ENCODE measurements at regions not wholly inside any gene's neighbourhood (a gene's known extent, or its start where the extent isn't known, plus 50 kb on each side); places are given as distances from the start of the nearest gene placed in this dataset.

- no peak for DNase-seq (ENCODE audit: extremely low read depth in 1 of 11, low read depth in 9 of 11, low spot score in 4 of 11)
Measured at GRCh38 chr6:149174962-149175361, 142.6 kb upstream of the TAB2 start.

GRCh38 chr6:149176971-149177667, 140.4 kb upstream of the TAB2 start:
- DNase-seq (ENCODE audit: extremely low read depth in 1 of 11, low read depth in 9 of 11, low spot score in 4 of 11), result no peak

DNA sequence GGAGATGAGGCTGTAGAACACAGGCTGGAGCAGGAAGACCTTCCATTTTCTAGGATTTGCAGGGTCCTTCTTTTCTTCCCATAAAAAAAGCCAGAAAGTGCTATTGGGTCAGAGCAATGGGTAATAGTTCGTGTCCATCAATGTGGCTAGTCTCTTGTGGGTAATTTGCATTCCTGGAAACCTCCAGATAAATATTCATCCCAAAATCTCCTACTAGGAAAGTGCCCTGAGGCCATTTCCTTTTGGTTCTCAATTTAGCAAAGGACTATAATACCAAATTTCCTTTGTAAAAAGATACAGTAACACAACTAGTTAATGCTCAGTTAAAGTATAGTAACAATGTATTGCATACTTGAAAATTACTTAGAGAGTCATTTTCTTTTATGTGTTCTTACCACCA, 138.1 kb upstream of the TAB2 start:
- no peak for DNase-seq (ENCODE audit: extremely low read depth in 1 of 11, low read depth in 9 of 11, low spot score in 4 of 11)

GRCh38 chr6:149181304-149181703, 136.2 kb upstream of the TAB2 start:
- no peak for DNase-seq (ENCODE audit: extremely low read depth in 1 of 11, low read depth in 9 of 11, low spot score in 4 of 11)

DNA sequence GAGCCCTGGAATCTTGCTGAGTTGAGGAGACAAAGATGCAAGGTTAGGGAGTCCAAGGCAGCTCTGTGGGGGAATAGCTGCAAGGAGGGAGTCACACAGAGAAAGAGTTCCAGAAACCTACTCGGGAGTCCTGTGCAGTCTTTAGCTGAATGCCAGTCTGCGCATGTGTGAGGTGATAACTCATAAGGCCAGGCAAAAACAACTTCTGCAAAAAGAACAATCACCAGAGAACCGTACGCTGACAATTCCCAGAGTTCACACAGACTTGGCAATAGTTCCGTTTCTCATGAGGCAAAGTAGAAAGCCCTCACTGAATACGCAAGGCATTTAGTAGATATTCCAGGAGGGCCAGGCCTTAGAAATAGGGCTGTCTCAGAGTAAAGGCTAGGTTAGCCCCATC, 135.2 kb upstream of the TAB2 start:
- DNase-seq (ENCODE audit: extremely low read depth in 1 of 11, low read depth in 9 of 11, low spot score in 4 of 11), result no peak

- DNase-seq (ENCODE audit: extremely low read depth in 1 of 11, low read depth in 9 of 11, low spot score in 4 of 11), result no peak
Measured at GRCh38 chr6:149184523-149184922, 133.0 kb upstream of the TAB2 start.

DNA sequence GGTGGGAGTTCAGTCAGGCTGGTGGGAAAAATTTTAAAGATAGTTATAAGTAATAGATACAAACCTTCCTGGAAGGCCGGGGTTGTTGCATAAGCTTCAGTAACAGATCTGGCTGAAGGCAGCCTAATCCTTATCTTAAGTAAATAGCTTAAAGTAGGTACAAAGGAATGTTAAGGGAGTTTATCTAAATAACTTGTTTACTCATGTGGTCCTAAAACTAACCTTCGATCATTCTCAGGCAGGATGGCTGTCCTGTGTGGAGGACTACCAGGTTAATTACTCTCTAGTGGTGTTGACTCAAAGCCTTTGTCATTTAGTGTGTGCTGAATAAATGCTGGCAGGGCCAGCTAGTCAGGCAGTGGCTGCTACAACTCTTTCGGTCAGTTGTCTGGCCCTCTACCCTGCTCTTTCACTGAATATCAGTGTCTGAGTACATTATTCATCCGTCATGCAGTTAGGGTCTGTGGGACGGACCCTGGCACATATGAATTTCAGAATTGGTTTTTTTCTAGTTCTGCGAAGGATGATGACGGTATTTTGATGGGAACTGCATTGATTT, 131.6 kb upstream of the TAB2 start:
- DNase-seq (ENCODE audit: extremely low read depth in 1 of 11, low read depth in 9 of 11, low spot score in 4 of 11), result no peak

DNA sequence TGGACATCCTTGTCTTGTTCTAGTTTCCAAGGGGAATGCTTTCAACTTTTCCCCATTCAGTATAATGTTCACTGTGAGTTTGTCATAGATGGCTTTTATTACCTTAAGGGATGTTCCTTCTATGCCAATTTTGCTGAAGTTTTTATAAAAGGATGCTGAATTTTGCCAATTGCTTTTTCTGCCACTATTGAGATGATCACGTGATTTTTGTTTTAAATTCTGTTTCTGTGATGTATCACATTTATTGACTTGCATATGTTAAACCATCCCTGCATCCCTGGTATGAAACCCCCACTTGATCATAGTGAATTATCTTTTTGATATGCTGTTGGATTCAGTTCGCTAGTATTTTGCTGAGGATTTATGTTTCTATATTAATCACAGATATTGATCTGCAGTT, 130.6 kb upstream of the TAB2 start:
- DNase-seq (ENCODE audit: extremely low read depth in 1 of 11, low read depth in 9 of 11, low spot score in 4 of 11), result no peak

GRCh38 chr6:149190224-149190831, 127.2 kb upstream of the TAB2 start:
- DNase-seq (ENCODE audit: extremely low read depth in 1 of 11, low read depth in 9 of 11, low spot score in 4 of 11), result no peak

GRCh38 chr6:149194820-149195558, 122.5 kb upstream of the TAB2 start:
- DNase-seq (ENCODE audit: extremely low read depth in 1 of 11, low read depth in 9 of 11, low spot score in 4 of 11), result no peak

DNA sequence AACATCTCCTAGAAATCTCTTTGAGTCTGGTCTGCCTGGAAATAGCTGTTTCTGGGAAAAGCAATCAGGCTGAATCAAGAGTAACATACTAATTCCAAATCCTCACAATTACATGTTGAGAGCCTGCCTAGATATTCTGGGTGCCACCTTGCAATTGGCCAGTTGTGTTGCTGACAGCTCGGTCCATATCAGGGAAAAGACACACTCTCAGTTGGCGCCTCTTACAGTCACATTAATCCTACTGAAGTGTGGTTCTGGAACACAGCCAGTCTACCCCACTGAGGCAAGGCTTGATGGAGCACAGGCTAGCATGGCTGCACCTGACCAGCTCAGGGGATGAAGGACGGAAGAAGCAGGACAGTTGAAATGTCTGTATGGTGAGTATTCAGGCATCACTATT, 121.4 kb upstream of the TAB2 start:
- DNase-seq (ENCODE audit: extremely low read depth in 1 of 11, low read depth in 9 of 11, low spot score in 4 of 11), result no peak

DNA sequence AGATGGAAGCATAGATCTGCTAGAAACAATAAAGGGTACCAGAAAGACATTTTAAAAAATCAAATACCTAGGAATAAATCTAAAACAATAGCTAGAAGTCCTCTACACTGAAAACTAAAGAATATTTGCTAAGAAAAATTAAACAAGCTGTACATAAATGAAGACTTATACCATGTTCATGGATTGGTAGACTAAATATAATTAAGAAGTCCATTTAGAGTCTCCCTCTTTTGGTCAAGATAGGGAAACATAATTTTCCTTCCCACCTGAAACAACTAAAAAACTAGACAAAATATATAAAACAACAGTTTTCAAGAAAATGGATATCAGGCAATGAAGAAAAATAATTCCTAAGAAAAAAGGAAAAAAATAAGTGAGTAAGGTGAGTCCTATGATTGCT, 120.0 kb upstream of the TAB2 start:
- DNase-seq (ENCODE audit: extremely low read depth in 1 of 11, low read depth in 9 of 11, low spot score in 4 of 11), result no peak

- no peak for DNase-seq (ENCODE audit: extremely low read depth in 1 of 11, low read depth in 9 of 11, low spot score in 4 of 11)
Measured at GRCh38 chr6:149198265-149198664, 119.2 kb upstream of the TAB2 start.

- no peak for DNase-seq (ENCODE audit: extremely low read depth in 1 of 11, low read depth in 9 of 11, low spot score in 4 of 11)
Measured at GRCh38 chr6:149200282-149200945, 117.1 kb upstream of the TAB2 start.

DNA sequence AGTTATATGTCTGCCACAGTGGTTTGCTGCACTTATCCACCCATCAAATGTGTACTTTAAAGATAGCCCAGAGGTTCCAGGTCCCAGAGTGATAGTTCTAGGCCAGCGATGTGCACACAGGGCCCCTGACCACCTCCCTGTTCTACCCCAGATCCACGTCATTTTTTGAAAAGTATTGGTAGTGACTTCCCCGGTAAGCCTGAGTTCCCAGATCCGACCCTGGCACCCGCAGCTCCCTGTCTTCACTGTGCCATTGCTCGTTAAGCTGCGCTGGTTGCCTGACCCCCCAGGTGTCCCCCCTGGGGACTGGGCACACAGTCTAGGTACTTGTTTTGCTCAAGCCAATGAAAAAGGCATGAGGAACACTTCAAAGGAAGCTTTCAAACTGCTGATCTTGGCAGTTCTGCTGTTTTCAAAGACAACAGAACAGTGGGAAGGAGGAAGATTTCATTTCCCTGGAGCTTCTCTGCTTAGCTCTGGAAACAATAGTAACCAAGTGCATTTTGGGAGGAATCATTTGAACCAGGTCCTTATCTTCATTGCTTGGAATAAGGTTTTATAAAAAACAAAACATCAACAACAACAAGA, 116.3 kb upstream of the TAB2 start:
- DNase-seq (ENCODE audit: extremely low read depth in 1 of 11, low read depth in 9 of 11, low spot score in 4 of 11), result no peak

- DNase-seq (ENCODE audit: extremely low read depth in 1 of 11, low read depth in 9 of 11, low spot score in 4 of 11), result no peak
Measured at GRCh38 chr6:149202100-149202499, 115.4 kb upstream of the TAB2 start.

DNA sequence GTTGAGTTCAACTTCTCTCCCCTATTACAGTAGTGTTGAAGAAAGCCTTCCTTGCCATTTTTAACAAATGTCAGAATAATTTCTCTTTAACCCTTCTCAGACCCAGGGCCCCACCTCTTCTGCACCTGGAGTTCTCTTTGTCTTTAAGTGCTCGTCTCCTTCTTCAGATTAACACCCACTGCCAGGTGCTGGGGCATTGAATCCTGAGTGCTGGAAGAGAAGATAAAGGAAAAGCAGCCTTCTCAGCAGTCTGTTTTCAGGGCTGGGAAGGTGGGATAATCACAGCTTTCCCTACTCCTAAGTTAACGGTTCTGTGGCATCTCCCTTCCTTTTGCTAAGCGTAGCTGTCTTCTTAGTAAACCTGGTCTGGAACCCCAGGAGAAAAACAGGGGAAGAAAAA, 114.6 kb upstream of the TAB2 start:
- no peak for DNase-seq (ENCODE audit: extremely low read depth in 1 of 11, low read depth in 9 of 11, low spot score in 4 of 11)

GRCh38 chr6:149203509-149203908, 114.0 kb upstream of the TAB2 start:
- DNase-seq (ENCODE audit: extremely low read depth in 1 of 11, low read depth in 9 of 11, low spot score in 4 of 11), result no peak

DNA sequence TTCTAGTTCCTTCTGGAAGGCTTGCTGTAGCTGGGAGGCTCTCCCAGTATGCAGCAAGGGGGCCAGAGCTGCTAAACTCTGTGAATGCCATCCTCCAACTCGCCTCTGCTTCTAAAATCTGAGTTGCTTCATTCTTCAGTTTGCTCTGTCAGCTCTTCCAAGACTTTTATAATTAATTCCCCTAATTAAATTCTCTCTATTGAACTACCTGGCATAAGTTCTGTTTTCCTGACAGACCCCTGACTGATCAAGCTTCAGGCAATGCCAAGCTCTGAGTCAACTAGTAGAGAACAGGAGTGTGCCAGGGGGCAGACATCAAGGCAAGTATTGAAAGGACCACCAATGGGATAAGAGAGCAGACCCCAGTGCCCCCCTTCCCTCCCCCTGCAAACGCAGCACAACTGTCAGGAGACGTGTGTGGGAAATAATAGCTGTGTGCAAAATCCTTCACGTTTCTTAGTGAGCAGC, 109.3 kb upstream of the TAB2 start:
- no peak for DNase-seq (ENCODE audit: extremely low read depth in 1 of 11, low read depth in 9 of 11, low spot score in 4 of 11)
